ENCODE measurements at regions not wholly inside any gene's neighbourhood (a gene's known extent, or its start where the extent isn't known, plus 50 kb on each side); places are given as distances from the start of the nearest gene placed in this dataset.
"Not testable (repeated sequence)": the region's sequence is repeated elsewhere in the genome, so short reads cannot be mapped to it uniquely, and the experiment has no call there.

DNA sequence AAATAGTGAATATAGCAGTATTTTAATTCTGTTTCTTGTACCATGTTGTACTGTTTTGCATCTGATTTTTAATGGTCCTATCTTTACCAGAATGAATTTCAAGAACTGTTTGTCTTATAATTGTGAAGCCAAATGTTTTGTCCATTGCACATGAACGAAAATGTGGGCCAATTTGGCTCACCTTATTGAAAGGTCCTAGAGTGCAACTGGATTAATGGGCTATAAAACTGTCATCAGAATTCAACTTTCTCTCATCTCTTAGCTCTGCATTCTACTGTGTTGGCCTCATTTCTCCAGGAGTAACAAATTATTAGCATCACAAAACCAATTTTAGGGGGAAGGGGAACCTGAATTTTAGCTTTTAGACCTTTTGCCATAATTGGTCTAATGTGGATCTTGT lies 179.4 kb upstream of the NUDT12 start:
- no peak for DNase-seq (ENCODE audit: low read depth, low spot score)
- BruUV-seq (replicated peaks): no TSS peak
- intact Hi-C loops (cut with micrococcal nuclease) (no loop called here), dilution Hi-C loops (cut with MboI; ENCODE audit: extremely low pct_ligation_motif_present, low sequenced_read_pairs) (no loop called here)
- no peaks in the 10 kb centered on the region for H3K27me3 ChIP-seq (ENCODE audit: control insufficient read depth in 2 of 2, insufficient read depth in 2 of 2, low read length in 2 of 2)
- H4K20me1 ChIP-seq (replicated peaks; ENCODE audit: control insufficient read depth, extremely low read depth, insufficient read depth, low read length): no peaks in the 10 kb centered on the region
- no peak overlapping the region for H3K4me3 ChIP-seq (replicated peaks in 1 of 3; ENCODE audit: insufficient read depth in 1 of 3, low read depth in 1 of 3, low read length in 3 of 3)
- ChIA-PET CTCF (interaction anchor here (0.8 kb wide), 1 partner anchor 156 kb away, joined by 3 read pairs; no protein-coding TSS in a partner anchor), POLR2A (no interaction called here)
- H3K9ac ChIP-seq (replicated peaks; ENCODE audit: extremely low read depth, insufficient read depth, low read length): no peak overlapping the region
- H2AFZ ChIP-seq (ENCODE audit: low read depth, low read length): no peak overlapping the region
- H3K36me3 ChIP-seq (ENCODE audit: control insufficient read depth in 2 of 2, extremely low read depth in 1 of 2, insufficient read depth in 2 of 2, low read length in 2 of 2): no peaks in the 10 kb centered on the region
- H3K9me1 ChIP-seq (replicated peaks; ENCODE audit: control insufficient read depth, extremely low read depth, insufficient read depth, low read length): no peaks in the 10 kb centered on the region
- H3K9me3 ChIP-seq (replicated peaks; ENCODE audit: control insufficient read depth, insufficient read depth, low read length): no peaks in the 10 kb centered on the region
- H3K4me1 ChIP-seq (ENCODE audit: control insufficient read depth, extremely low read depth, insufficient read depth, low read length): no peaks in the 10 kb centered on the region
- TF ChIP-seq MYC (IDR thresholded peaks at IDR 0.05; ENCODE audit: low read depth, low read length) (no peak), FOS (IDR thresholded peaks at IDR 0.05; ENCODE audit: borderline replicate concordance, insufficient read depth, low read length) (no peak), POLR2AphosphoS5 (IDR thresholded peaks at IDR 0.05; ENCODE audit: insufficient read depth, low read depth, low read length) (no peak), GATA2 (IDR thresholded peaks at IDR 0.05; ENCODE audit: insufficient read depth, insufficient read length, low read depth, low read length) (no peak), JUN (IDR thresholded peaks at IDR 0.05; ENCODE audit: borderline replicate concordance, insufficient read depth, insufficient read length, low read depth) (no peak), POLR2A (IDR thresholded peaks at IDR 0.05; ENCODE audit: low read depth, low read length) (no peak), EZH2 (IDR thresholded peaks at IDR 0.05; ENCODE audit: borderline replicate concordance, low read depth, low read length, severe bottlenecking) (no peak)
- TF ChIP-seq, protein P1, sequence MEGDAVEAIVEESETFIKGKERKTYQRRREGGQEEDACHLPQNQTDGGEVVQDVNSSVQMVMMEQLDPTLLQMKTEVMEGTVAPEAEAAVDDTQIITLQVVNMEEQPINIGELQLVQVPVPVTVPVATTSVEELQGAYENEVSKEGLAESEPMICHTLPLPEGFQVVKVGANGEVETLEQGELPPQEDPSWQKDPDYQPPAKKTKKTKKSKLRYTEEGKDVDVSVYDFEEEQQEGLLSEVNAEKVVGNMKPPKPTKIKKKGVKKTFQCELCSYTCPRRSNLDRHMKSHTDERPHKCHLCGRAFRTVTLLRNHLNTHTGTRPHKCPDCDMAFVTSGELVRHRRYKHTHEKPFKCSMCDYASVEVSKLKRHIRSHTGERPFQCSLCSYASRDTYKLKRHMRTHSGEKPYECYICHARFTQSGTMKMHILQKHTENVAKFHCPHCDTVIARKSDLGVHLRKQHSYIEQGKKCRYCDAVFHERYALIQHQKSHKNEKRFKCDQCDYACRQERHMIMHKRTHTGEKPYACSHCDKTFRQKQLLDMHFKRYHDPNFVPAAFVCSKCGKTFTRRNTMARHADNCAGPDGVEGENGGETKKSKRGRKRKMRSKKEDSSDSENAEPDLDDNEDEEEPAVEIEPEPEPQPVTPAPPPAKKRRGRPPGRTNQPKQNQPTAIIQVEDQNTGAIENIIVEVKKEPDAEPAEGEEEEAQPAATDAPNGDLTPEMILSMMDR (IDR thresholded peaks at IDR 0.05; ENCODE audit: extremely low read depth in 1 of 2, insufficient read depth in 1 of 2, low read depth in 1 of 2, low read length in 2 of 2): no peak
- no peaks in the 10 kb centered on the region for H3K79me2 ChIP-seq (ENCODE audit: control insufficient read depth, insufficient read depth, low read length)
- no peak overlapping the region for H3K27ac ChIP-seq (ENCODE audit: insufficient read depth, low read depth, low read length)
- no peak overlapping the region for H3K4me2 ChIP-seq (ENCODE audit: insufficient read depth, low read length)
- no peak for FAIRE-seq

GRCh38 chr5:103736343-103736742 lies 173.8 kb upstream of the NUDT12 start:
- H3K79me2 ChIP-seq (ENCODE audit: control insufficient read depth, insufficient read depth, low read length); dilution Hi-C loops (cut with MboI; ENCODE audit: extremely low pct_ligation_motif_present, low sequenced_read_pairs); POLR2A ChIA-PET; H3K27ac ChIP-seq (ENCODE audit: insufficient read depth, low read depth, low read length); DNase-seq (ENCODE audit: low read depth, low spot score); intact Hi-C loops (cut with micrococcal nuclease); H3K9me1 ChIP-seq (replicated peaks; ENCODE audit: control insufficient read depth, extremely low read depth, insufficient read depth, low read length); FAIRE-seq; H3K4me1 ChIP-seq (ENCODE audit: control insufficient read depth, extremely low read depth, insufficient read depth, low read length); H2AFZ ChIP-seq (ENCODE audit: low read depth, low read length); H3K36me3 ChIP-seq (ENCODE audit: control insufficient read depth in 2 of 2, extremely low read depth in 1 of 2, insufficient read depth in 2 of 2, low read length in 2 of 2); H3K4me3 ChIP-seq (replicated peaks in 1 of 3; ENCODE audit: insufficient read depth in 1 of 3, low read depth in 1 of 3, low read length in 3 of 3); H3K27me3 ChIP-seq (ENCODE audit: control insufficient read depth in 2 of 2, insufficient read depth in 2 of 2, low read length in 2 of 2); BruUV-seq (replicated peaks); H3K9me3 ChIP-seq (replicated peaks; ENCODE audit: control insufficient read depth, insufficient read depth, low read length); CTCF ChIA-PET; H3K4me2 ChIP-seq (ENCODE audit: insufficient read depth, low read length); H4K20me1 ChIP-seq (replicated peaks; ENCODE audit: control insufficient read depth, extremely low read depth, insufficient read depth, low read length); H3K9ac ChIP-seq (replicated peaks; ENCODE audit: extremely low read depth, insufficient read depth, low read length): not testable (repeated sequence)

Measured in endothelial cell of umbilical vein (primary cell).